Stimulated activated CD4-positive, alpha-beta T cell treated with anti-CD3 and anti-CD28 coated beads, Interleukin-4, amount 100 ng/mL, for 24 hours (primary cell): ENCODE measurements at regions not wholly inside any gene's neighbourhood (a gene's known extent, or its start where the extent isn't known, plus 50 kb on each side); places are given as distances from the start of the nearest gene placed in this dataset.

Source experiments
- DNase-seq: peaks from one replicate; pipeline ENCODE4 v3.0.0-alpha.2; 2020

GRCh38 chr7:106337754-106338153 is 53.0 kb upstream of the NAMPT start:
- no peak for DNase-seq

DNA sequence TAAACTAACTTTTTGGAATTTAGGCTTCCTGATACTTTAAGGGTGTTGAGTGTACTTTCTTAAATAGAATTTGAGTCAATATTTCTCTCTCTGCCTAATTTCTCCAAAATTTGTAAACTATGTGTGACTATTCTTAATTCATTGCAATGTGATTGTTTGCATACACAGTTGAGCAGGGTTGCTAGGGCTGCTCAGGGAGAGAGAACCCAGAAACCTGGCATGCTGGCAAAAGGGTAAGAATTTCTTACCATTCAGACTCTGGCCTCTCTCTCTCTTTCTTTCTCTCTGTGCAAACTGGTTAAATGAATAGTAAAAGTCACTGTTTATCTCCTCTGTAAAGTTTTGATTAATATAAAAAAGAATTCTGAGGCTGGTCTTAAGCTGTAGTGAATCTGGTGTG is 51.0 kb upstream of the NAMPT start:
- DNase-seq, result no peak
